ENCODE measurements at regions not wholly inside any gene's neighbourhood (a gene's known extent, or its start where the extent isn't known, plus 50 kb on each side); places are given as distances from the start of the nearest gene placed in this dataset.

GRCh38 chr7:131131746-131132431 lies 195.8 kb upstream of the MKLN1 start:
- Histone ChIP-seq H3K9me3 (ENCODE audit: control insufficient read depth, insufficient read depth, low read length) (no peaks in the 10 kb centered on the region), H3K36me3 (ENCODE audit: control insufficient read depth, insufficient read depth, low read length) (no peaks in the 10 kb centered on the region), H3K4me1 (ENCODE audit: control insufficient read depth, insufficient read depth, low read length) (no peaks in the 10 kb centered on the region), H3K4me3 (ENCODE audit: low read depth, low read length) (no peak overlapping the region), H3K27me3 (ENCODE audit: control insufficient read depth, insufficient read depth, low read length) (no peaks in the 10 kb centered on the region), H3K9ac (ENCODE audit: low read depth, low read length) (no peak overlapping the region)

GRCh38 chr7:131139462-131139861 lies 188.2 kb upstream of the MKLN1 start:
- Histone ChIP-seq H3K9me3 (ENCODE audit: control insufficient read depth, insufficient read depth, low read length) (no peaks in the 10 kb centered on the region), H3K9ac (ENCODE audit: low read depth, low read length) (no peak overlapping the region), H3K4me1 (ENCODE audit: control insufficient read depth, insufficient read depth, low read length) (no peaks in the 10 kb centered on the region), H3K36me3 (ENCODE audit: control insufficient read depth, insufficient read depth, low read length) (no peaks in the 10 kb centered on the region), H3K4me3 (ENCODE audit: low read depth, low read length) (no peak overlapping the region), H3K27me3 (ENCODE audit: control insufficient read depth, insufficient read depth, low read length) (no peaks in the 10 kb centered on the region)

GRCh38 chr7:131141443-131141967 lies 186.2 kb upstream of the MKLN1 start:
- H3K9ac ChIP-seq (ENCODE audit: low read depth, low read length) = no peak overlapping the region
- H3K4me3 ChIP-seq (ENCODE audit: low read depth, low read length) = no peak overlapping the region
- no peaks in the 10 kb centered on the region for H3K36me3 ChIP-seq (ENCODE audit: control insufficient read depth, insufficient read depth, low read length)
- no peaks in the 10 kb centered on the region for H3K9me3 ChIP-seq (ENCODE audit: control insufficient read depth, insufficient read depth, low read length)
- no peaks in the 10 kb centered on the region for H3K4me1 ChIP-seq (ENCODE audit: control insufficient read depth, insufficient read depth, low read length)
- H3K27me3 ChIP-seq (ENCODE audit: control insufficient read depth, insufficient read depth, low read length) = no peaks in the 10 kb centered on the region

DNA sequence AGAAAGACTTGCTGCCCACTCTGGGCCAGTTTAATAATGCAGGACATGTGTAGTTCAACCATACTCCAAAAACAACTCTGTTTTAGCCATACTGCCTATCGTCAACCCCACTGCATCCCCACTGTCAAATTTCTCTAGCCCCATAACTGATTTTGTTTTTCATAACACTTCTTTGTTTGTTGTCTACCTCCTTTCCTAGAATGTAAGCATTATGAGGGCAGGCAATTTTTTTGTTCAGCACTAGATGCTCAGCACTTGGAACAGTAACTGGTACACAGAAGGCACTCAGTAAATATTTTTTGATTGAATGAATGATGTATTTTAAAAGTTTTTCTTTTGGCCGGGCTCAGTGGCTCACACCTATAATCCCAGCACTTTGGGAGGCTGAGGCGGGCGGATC lies 183.8 kb upstream of the MKLN1 start:
- no peak overlapping the region for H3K4me3 ChIP-seq (ENCODE audit: low read depth, low read length)
- no peaks in the 10 kb centered on the region for H3K27me3 ChIP-seq (ENCODE audit: control insufficient read depth, insufficient read depth, low read length)
- H3K36me3 ChIP-seq (ENCODE audit: control insufficient read depth, insufficient read depth, low read length) = no peaks in the 10 kb centered on the region
- H3K4me1 ChIP-seq (ENCODE audit: control insufficient read depth, insufficient read depth, low read length) = no peaks in the 10 kb centered on the region
- H3K9ac ChIP-seq (ENCODE audit: low read depth, low read length) = no peak overlapping the region
- no peaks in the 10 kb centered on the region for H3K9me3 ChIP-seq (ENCODE audit: control insufficient read depth, insufficient read depth, low read length)

DNA sequence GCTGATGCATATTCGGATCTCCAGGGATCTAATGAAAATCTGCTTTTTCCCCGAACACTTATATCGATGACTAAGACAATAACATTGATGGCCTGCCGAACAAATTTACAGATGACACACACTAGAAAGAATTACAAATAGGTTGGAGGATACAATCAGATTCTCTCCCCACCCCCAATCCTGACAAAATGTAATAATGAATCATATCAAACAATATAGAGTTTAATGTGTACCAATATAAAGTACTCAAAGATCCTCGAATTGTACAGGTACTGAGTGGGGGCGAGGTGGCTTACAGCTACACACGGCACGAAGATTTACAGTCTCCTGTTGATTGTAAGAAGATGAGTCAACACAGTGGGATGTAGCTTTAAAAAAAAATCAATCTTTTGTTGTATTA lies 182.7 kb upstream of the MKLN1 start:
- Histone ChIP-seq H3K4me3 (ENCODE audit: low read depth, low read length) (no peak overlapping the region), H3K27me3 (ENCODE audit: control insufficient read depth, insufficient read depth, low read length) (no peaks in the 10 kb centered on the region), H3K4me1 (ENCODE audit: control insufficient read depth, insufficient read depth, low read length) (no peaks in the 10 kb centered on the region), H3K36me3 (ENCODE audit: control insufficient read depth, insufficient read depth, low read length) (no peaks in the 10 kb centered on the region), H3K9ac (ENCODE audit: low read depth, low read length) (no peak overlapping the region), H3K9me3 (ENCODE audit: control insufficient read depth, insufficient read depth, low read length) (no peaks in the 10 kb centered on the region)

DNA sequence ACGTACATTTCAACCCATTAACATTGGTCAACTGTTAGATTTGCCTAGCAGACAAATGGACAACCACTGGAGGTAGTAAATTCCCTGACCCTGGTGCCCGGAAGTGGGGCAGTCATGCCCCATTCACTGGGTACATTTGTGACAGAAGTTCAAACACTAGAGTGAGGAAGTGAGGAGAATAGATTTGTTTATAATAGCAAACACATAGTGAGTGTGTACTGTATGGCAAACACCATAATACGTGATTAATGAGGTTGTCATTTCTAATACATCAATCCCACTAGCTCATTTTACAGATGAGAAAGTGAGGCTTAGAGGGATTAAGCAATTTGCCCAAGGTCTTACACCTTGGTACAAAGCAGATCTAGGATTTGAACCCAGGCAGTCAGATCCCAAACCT lies 181.9 kb upstream of the MKLN1 start:
- Histone ChIP-seq H3K9ac (ENCODE audit: low read depth, low read length) (no peak overlapping the region), H3K4me1 (ENCODE audit: control insufficient read depth, insufficient read depth, low read length) (no peaks in the 10 kb centered on the region)

DNA sequence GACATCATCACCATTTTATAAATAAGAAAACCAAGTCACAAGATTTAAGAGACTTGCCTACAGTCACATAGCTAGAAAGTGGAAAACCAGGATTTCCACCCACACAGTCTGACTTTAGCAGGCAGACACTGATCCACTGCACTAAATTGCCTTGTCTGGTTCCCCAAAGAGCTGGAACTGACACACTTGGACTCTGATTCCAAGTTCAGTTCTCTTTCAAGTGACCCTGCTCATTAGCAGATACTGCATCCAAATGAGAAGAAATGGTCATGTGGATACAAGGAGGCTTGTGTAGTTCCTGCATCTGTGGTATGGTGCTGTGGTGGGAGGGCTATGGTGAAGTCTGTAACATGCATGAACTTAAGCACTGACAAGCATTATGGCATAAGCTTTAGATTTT lies 180.1 kb upstream of the MKLN1 start:
- no peaks in the 10 kb centered on the region for H3K36me3 ChIP-seq (ENCODE audit: control insufficient read depth, insufficient read depth, low read length)
- H3K4me3 ChIP-seq (ENCODE audit: low read depth, low read length) = no peak overlapping the region
- H3K27me3 ChIP-seq (ENCODE audit: control insufficient read depth, insufficient read depth, low read length) = no peaks in the 10 kb centered on the region
- no peaks in the 10 kb centered on the region for H3K9me3 ChIP-seq (ENCODE audit: control insufficient read depth, insufficient read depth, low read length)
- H3K9ac ChIP-seq (ENCODE audit: low read depth, low read length) = no peak overlapping the region
- no peaks in the 10 kb centered on the region for H3K4me1 ChIP-seq (ENCODE audit: control insufficient read depth, insufficient read depth, low read length)

More for the DNA sequence above, 181.9 kb upstream of the MKLN1 start:
- no peak overlapping the region for H3K4me3 ChIP-seq (ENCODE audit: low read depth, low read length)
- H3K36me3 ChIP-seq (ENCODE audit: control insufficient read depth, insufficient read depth, low read length) = no peaks in the 10 kb centered on the region
- H3K9me3 ChIP-seq (ENCODE audit: control insufficient read depth, insufficient read depth, low read length) = no peaks in the 10 kb centered on the region
- no peaks in the 10 kb centered on the region for H3K27me3 ChIP-seq (ENCODE audit: control insufficient read depth, insufficient read depth, low read length)

- Histone ChIP-seq H3K4me3 (ENCODE audit: low read depth, low read length) (no peak overlapping the region), H3K36me3 (ENCODE audit: control insufficient read depth, insufficient read depth, low read length) (no peaks in the 10 kb centered on the region), H3K9me3 (ENCODE audit: control insufficient read depth, insufficient read depth, low read length) (no peaks in the 10 kb centered on the region), H3K4me1 (ENCODE audit: control insufficient read depth, insufficient read depth, low read length) (no peaks in the 10 kb centered on the region), H3K27me3 (ENCODE audit: control insufficient read depth, insufficient read depth, low read length) (no peaks in the 10 kb centered on the region), H3K9ac (ENCODE audit: low read depth, low read length) (no peak overlapping the region)
Observed at GRCh38 chr7:131148258-131148657, 179.4 kb upstream of the MKLN1 start.

DNA sequence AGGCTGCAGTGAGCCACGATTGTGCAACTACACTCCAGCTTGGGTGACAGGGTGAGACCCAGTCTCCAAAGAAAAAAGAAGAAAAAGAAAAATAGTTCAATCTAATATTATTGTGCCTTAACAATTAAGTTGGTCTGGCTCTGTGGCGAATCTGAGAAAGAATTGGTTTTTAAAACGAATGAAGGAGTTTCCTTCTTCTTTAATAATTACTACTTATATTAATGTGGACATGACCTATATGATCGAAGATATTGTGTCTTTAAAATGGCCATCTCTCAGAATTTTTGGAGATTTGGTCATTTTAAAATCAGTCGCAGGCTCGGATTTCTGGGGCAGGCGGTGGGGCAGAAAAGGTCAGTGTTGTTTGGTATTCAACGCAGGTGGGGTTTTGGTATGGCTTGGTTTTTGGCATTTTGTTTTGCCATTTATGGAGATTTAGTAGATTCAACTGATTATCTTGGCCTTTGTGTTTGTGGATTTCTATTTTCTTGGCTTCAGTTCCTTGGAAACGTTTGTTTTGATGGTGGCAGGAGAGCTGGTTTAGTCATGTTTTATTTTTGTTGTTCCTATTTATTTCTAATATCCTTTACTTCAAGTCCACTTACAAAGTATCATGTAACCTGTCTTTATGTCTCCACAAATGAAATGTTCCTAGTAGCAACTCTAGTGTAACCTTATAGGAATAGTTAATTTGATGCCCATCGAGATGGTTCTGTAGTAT lies 178.8 kb upstream of the MKLN1 start:
- Histone ChIP-seq H3K27me3 (ENCODE audit: control insufficient read depth, insufficient read depth, low read length) (no peaks in the 10 kb centered on the region), H3K4me3 (ENCODE audit: low read depth, low read length) (no peak overlapping the region), H3K9me3 (ENCODE audit: control insufficient read depth, insufficient read depth, low read length) (no peaks in the 10 kb centered on the region), H3K36me3 (ENCODE audit: control insufficient read depth, insufficient read depth, low read length) (no peaks in the 10 kb centered on the region), H3K4me1 (ENCODE audit: control insufficient read depth, insufficient read depth, low read length) (no peaks in the 10 kb centered on the region), H3K9ac (ENCODE audit: low read depth, low read length) (no peak overlapping the region)

GRCh38 chr7:131149429-131149773 lies 178.3 kb upstream of the MKLN1 start:
- Histone ChIP-seq H3K9me3 (ENCODE audit: control insufficient read depth, insufficient read depth, low read length) (no peaks in the 10 kb centered on the region), H3K27me3 (ENCODE audit: control insufficient read depth, insufficient read depth, low read length) (no peaks in the 10 kb centered on the region), H3K9ac (ENCODE audit: low read depth, low read length) (no peak overlapping the region), H3K4me1 (ENCODE audit: control insufficient read depth, insufficient read depth, low read length) (no peaks in the 10 kb centered on the region), H3K36me3 (ENCODE audit: control insufficient read depth, insufficient read depth, low read length) (no peaks in the 10 kb centered on the region), H3K4me3 (ENCODE audit: low read depth, low read length) (no peak overlapping the region)

DNA sequence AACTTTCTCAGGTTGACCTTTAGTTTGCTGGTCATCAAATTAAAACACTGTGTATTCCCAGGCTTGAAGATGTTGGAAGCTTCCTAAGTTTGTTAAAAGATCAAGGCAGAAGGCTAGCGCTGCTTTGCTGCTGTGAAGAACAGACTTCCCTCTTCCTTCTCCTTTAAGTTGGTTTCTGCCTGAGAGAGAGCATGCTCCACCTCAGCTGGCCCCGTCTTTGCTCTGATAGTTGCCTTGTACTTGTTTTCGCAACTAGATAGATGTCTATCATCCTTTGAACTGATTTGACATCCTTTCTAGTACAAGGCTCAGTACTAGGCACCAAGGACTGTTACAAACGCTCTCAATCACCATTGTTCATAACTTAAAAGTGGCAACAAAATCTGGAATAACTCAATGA lies 177.8 kb upstream of the MKLN1 start:
- Histone ChIP-seq H3K36me3 (ENCODE audit: control insufficient read depth, insufficient read depth, low read length) (no peaks in the 10 kb centered on the region), H3K4me1 (ENCODE audit: control insufficient read depth, insufficient read depth, low read length) (no peaks in the 10 kb centered on the region), H3K9ac (ENCODE audit: low read depth, low read length) (no peak overlapping the region), H3K27me3 (ENCODE audit: control insufficient read depth, insufficient read depth, low read length) (no peaks in the 10 kb centered on the region), H3K9me3 (ENCODE audit: control insufficient read depth, insufficient read depth, low read length) (no peaks in the 10 kb centered on the region), H3K4me3 (ENCODE audit: low read depth, low read length) (no peak overlapping the region)

DNA sequence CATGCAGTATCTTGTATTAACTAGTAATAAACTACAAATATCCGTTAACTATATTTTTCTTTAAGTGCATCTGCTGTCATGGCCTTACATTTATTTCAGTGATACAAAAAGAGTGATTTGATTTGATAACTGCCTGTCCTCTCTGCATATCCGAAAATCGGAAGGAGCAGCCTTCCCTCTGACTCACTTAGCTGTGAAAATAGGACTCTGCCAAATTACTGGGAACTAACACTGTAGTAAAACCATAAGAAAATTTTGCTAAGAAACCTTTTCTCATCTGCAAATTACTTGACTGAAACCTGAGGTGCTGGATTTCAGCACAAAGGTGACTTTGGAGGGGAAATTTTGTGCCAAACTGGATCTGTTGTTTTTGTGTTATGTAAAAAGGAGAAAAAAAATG lies 176.6 kb upstream of the MKLN1 start:
- no peaks in the 10 kb centered on the region for H3K27me3 ChIP-seq (ENCODE audit: control insufficient read depth, insufficient read depth, low read length)
- no peaks in the 10 kb centered on the region for H3K9me3 ChIP-seq (ENCODE audit: control insufficient read depth, insufficient read depth, low read length)
- no peaks in the 10 kb centered on the region for H3K36me3 ChIP-seq (ENCODE audit: control insufficient read depth, insufficient read depth, low read length)
- no peak overlapping the region for H3K4me3 ChIP-seq (ENCODE audit: low read depth, low read length)
- no peaks in the 10 kb centered on the region for H3K4me1 ChIP-seq (ENCODE audit: control insufficient read depth, insufficient read depth, low read length)
- no peak overlapping the region for H3K9ac ChIP-seq (ENCODE audit: low read depth, low read length)

Data from iPS-15b (cell line).